HG02759 (cell line): ENCODE measurements at regions not wholly inside any gene's neighbourhood (a gene's known extent, or its start where the extent isn't known, plus 50 kb on each side); places are given as distances from the start of the nearest gene placed in this dataset.

Experiments
- ATAC-seq: cut with Tn5 transposase; IDR thresholded peaks from one replicate; pipeline ENCODE4 v1.9.1; 2021; ENCODE audit warnings: mild to moderate bottlenecking, moderate library complexity; ENCODE audit not compliant: unreplicated experiment

- ATAC-seq, result peak; percentile 60
Measured at GRCh38 chr2:136207030-136207623, 89.2 kb upstream of the CXCR4 start.

- peak; percentile 97 for ATAC-seq
Measured at GRCh38 chr2:136206613-136207012, 88.7 kb upstream of the CXCR4 start.

- no peak for ATAC-seq
Measured at GRCh38 chr2:136205615-136206014, 87.7 kb upstream of the CXCR4 start.

- no peak for ATAC-seq
Measured at GRCh38 chr2:136204971-136205370, 87.0 kb upstream of the CXCR4 start.

GRCh38 chr2:136195226-136195625, 77.3 kb upstream of the CXCR4 start:
- ATAC-seq, result no peak

GRCh38 chr2:136191041-136191440, 73.1 kb upstream of the CXCR4 start:
- ATAC-seq, result no peak

GRCh38 chr2:136189221-136189782, 71.4 kb upstream of the CXCR4 start:
- no peak for ATAC-seq

GRCh38 chr2:136188086-136188485, 70.1 kb upstream of the CXCR4 start:
- ATAC-seq, result no peak

GRCh38 chr2:136185981-136186776, 68.2 kb upstream of the CXCR4 start:
- ATAC-seq, result no peak

GRCh38 chr2:136183097-136183496, 65.1 kb upstream of the CXCR4 start:
- no peak for ATAC-seq

- ATAC-seq, result no peak
Measured at GRCh38 chr2:136182315-136182714, 64.4 kb upstream of the CXCR4 start.

- no peak for ATAC-seq
Measured at GRCh38 chr2:136179602-136179975, 61.6 kb upstream of the CXCR4 start.

- no peak for ATAC-seq
Measured at GRCh38 chr2:136178941-136179601, 61.1 kb upstream of the CXCR4 start.

- no peak for ATAC-seq
Measured at GRCh38 chr2:136175868-136176267, 57.9 kb upstream of the CXCR4 start.

- no peak for ATAC-seq
Measured at GRCh38 chr2:136175466-136175865, 57.5 kb upstream of the CXCR4 start.

GRCh38 chr2:136173126-136173525, 55.2 kb upstream of the CXCR4 start:
- ATAC-seq, result no peak

- no peak for ATAC-seq
Measured at GRCh38 chr2:136171223-136171622, 53.3 kb upstream of the CXCR4 start.

- ATAC-seq, result no peak
Measured at GRCh38 chr2:136168720-136169119, 50.8 kb upstream of the CXCR4 start.

GRCh38 chr2:136167721-136168475, 49.9 kb upstream of the CXCR4 start:
- no peak for ATAC-seq
